ENCODE measurements at regions not wholly inside any gene's neighbourhood (a gene's known extent, or its start where the extent isn't known, plus 50 kb on each side); places are given as distances from the start of the nearest gene placed in this dataset.

DNA sequence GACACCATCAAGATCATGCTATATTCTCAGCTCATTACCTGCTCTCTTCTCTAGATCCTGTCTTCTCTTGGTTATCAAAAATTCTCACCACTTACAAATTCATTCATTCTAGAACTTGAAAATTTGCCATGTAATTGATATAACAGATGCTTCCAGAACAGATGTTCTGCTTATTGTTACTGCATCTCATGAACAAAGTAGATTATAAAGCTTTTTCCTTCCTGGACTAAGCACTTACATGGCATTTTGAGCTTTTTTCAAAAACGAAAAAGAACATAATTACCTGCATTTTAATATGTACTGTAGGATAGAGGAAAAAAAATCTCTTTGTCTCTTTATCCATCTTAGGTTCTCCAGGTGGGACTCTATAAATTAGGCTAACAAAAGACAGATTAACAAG lies 79.6 kb upstream of the CREB1 start:
- TF ChIP-seq, protein P1, sequence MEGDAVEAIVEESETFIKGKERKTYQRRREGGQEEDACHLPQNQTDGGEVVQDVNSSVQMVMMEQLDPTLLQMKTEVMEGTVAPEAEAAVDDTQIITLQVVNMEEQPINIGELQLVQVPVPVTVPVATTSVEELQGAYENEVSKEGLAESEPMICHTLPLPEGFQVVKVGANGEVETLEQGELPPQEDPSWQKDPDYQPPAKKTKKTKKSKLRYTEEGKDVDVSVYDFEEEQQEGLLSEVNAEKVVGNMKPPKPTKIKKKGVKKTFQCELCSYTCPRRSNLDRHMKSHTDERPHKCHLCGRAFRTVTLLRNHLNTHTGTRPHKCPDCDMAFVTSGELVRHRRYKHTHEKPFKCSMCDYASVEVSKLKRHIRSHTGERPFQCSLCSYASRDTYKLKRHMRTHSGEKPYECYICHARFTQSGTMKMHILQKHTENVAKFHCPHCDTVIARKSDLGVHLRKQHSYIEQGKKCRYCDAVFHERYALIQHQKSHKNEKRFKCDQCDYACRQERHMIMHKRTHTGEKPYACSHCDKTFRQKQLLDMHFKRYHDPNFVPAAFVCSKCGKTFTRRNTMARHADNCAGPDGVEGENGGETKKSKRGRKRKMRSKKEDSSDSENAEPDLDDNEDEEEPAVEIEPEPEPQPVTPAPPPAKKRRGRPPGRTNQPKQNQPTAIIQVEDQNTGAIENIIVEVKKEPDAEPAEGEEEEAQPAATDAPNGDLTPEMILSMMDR (IDR thresholded peaks at IDR 0.05; ENCODE audit: control insufficient read depth, insufficient read depth, low read depth, low read length, missing control alignments) = no peak
- DNase-seq (ENCODE audit: low read depth) = no peak
- H3K4me3 ChIP-seq (ENCODE audit: control insufficient read depth, low read depth, low read length) = no peak overlapping the region

DNA sequence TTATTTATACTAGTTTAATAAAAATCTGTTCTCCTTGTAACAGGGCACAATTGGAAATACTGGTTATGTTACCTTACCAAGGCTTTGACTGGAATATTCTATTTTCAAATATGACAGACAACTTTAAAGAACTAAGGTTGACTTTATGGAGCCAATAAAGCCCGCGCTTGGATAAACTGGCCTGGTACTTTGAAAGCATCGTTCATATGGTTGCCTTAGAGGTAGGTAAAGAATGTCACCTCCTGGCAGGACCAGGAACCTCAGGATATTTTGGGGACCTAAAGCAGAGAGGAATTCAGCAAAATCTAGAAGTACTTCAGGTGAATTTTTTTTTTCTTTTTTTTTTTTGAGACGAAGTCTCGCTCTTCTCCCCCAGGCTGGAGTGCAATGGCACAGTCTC lies 71.2 kb upstream of the CREB1 start:
- DNase-seq (ENCODE audit: low read depth) = no peak
- TF ChIP-seq, protein P1 (IDR thresholded peaks at IDR 0.05; ENCODE audit: control insufficient read depth, insufficient read depth, low read depth, low read length, missing control alignments) = no peak
- H3K4me3 ChIP-seq (ENCODE audit: control insufficient read depth, low read depth, low read length) = no peak overlapping the region

DNA sequence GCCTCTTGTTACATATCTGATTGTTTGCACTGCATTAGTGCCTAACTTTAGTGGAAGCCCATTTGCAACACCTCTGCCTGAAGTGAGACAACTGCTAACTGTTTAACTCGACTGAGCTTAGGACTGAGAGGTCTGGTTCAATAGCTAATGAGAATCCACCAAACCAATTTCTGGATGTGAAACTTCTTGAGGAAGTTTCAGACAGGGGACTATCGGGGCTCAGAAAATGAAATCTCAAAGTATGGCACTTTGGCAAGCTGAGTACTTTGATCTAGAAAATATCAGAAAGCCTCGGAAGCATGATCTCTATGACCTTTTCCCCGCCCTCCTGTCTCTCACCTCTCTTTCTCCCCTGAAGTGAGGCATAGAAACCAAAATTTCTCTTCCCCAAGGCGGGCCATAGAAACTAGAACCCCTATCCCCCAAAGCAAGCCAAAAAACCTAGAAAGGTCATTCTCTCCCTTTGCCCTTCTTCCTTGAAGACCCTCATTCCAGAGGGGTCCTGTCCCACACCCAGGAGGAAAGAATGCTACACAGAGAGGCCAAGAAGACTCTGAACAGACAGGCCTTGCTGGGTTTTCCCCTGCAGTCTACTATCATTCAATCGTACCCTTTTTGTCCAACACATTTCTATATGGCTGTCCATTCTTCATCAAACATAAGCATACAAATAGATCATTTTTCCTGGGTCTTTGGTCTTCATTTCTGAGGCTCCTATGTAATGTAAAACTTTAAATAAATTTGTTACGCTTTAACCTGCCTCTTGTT lies 69.6 kb upstream of the CREB1 start:
- H3K4me3 ChIP-seq (ENCODE audit: control insufficient read depth, low read depth, low read length) = no peak overlapping the region
- no peak for DNase-seq (ENCODE audit: low read depth)
- TF ChIP-seq, protein P1 (IDR thresholded peaks at IDR 0.05; ENCODE audit: control insufficient read depth, insufficient read depth, low read depth, low read length, missing control alignments) = no peak

DNA sequence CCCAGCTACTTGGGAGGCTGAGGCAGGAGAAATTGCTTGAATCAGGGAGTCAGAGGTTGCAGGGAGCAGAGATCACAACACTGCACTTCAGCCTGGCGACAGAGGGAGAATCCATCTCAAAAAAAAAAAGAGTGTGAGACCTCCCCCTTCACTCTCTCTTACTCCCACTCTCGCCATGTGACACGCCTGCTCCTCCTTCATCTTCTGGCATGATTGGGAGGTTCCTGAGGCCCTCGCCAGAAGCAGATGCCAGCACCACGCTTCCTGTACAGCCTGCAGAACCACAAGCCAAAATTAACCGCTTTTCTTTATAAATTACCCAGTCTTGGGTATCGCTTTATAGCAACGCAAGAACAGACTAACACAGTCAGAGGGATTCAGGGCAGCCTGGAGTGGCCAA lies 66.3 kb upstream of the CREB1 start:
- TF ChIP-seq, protein P1 (IDR thresholded peaks at IDR 0.05; ENCODE audit: control insufficient read depth, insufficient read depth, low read depth, low read length, missing control alignments) = no peak
- H3K4me3 ChIP-seq (ENCODE audit: control insufficient read depth, low read depth, low read length) = no peak overlapping the region
- DNase-seq (ENCODE audit: low read depth) = no peak

DNA sequence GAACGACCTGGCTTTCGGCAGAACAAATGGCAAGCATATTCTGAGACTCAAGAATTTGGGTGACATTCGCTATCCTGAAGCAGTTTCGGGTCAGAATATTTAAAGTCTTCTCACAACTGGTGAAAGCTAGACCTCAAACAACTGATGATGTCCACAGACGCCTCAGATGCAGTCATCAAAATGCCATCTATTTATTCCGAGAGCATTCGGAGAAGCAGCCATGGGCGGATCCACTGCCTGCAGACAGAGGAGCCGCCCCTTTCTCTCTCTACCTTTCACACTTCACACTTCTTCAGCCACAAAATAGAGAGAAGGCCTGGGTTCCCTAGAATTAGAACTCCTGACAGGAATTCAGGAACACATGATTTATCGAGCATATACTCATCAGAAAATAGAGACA lies 65.8 kb upstream of the CREB1 start:
- TF ChIP-seq, protein P1 (IDR thresholded peaks at IDR 0.05; ENCODE audit: control insufficient read depth, insufficient read depth, low read depth, low read length, missing control alignments) = no peak
- no peak overlapping the region for H3K4me3 ChIP-seq (ENCODE audit: control insufficient read depth, low read depth, low read length)
- DNase-seq (ENCODE audit: low read depth) = no peak

DNA sequence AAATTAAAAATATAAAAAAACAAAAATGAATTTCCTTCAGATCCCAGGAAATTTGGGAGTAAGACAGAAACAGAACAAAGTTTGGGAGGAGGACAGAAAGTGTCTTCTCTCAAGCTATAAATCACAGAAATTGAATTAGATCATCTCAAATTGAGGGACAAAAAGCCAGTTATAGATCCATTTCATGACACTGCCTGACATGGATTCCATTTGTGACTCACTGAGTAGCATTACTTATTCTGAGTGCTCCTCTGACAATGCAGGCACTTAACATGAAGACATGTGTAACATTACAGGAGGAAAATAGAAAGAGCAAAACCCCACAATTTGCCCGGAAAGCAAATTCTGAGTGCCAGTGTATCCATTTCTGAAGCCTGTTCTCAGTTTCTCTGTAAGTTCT lies 63.9 kb upstream of the CREB1 start:
- no peak for DNase-seq (ENCODE audit: low read depth)
- TF ChIP-seq, protein P1 (IDR thresholded peaks at IDR 0.05; ENCODE audit: control insufficient read depth, insufficient read depth, low read depth, low read length, missing control alignments) = no peak

More for the DNA sequence above, 63.9 kb upstream of the CREB1 start:
- H3K4me3 ChIP-seq (ENCODE audit: control insufficient read depth, low read depth, low read length) = no peak overlapping the region

Measured in AG09309 (cell line).